ENCODE measurements at regions not wholly inside any gene's neighbourhood (a gene's known extent, or its start where the extent isn't known, plus 50 kb on each side); places are given as distances from the start of the nearest gene placed in this dataset.

GRCh38 chr6:40244699-40245098, 310.4 kb upstream of the MOCS1 start:
- H3K27me3 ChIP-seq (ENCODE audit: control insufficient read depth, extremely low read depth, insufficient read depth, low read length), result no peaks in the 10 kb centered on the region
- FAIRE-seq (no peak), DNase-seq (ENCODE audit: low read depth, low spot score) (no peak)
- H3K4me3 ChIP-seq (ENCODE audit: control insufficient read depth in 2 of 3, extremely low read depth in 1 of 3, insufficient read depth in 2 of 3, low read depth in 1 of 3, low read length in 3 of 3), result no peak overlapping the region
- H3K4me1 ChIP-seq (ENCODE audit: control insufficient read depth, extremely low read depth, insufficient read depth, low read length), result no peaks in the 10 kb centered on the region
- dilution Hi-C loops (cut with MboI; ENCODE audit: extremely low pct_ligation_motif_present, low sequenced_read_pairs), result no loop called here
- H3K4me2 ChIP-seq (ENCODE audit: control insufficient read depth, extremely low read depth, insufficient read depth, low read depth, low read length), result no peak overlapping the region
- H2AFZ ChIP-seq (ENCODE audit: control insufficient read depth, low read length), result no peak overlapping the region
- no peaks in the 10 kb centered on the region for H4K20me1 ChIP-seq (ENCODE audit: control insufficient read depth, extremely low read depth, insufficient read depth, low read length)
- no peaks in the 10 kb centered on the region for H3K9me3 ChIP-seq (ENCODE audit: control insufficient read depth, low read depth, low read length)
- no peak overlapping the region for H3K27ac ChIP-seq (ENCODE audit: control insufficient read depth, insufficient read depth, low read length)
- TF ChIP-seq CTCF (optimal IDR thresholded peaks at IDR 0.05 in 1 of 3, IDR thresholded peaks at IDR 0.05 in 1 of 3, conservative IDR thresholded peaks at IDR 0.05 in 1 of 3; ENCODE audit: extremely low read depth in 1 of 3, insufficient read depth in 2 of 3, low read length in 3 of 3) (no peak), EZH2 (IDR thresholded peaks at IDR 0.05; ENCODE audit: low read length) (no peak)
- no peaks in the 10 kb centered on the region for H3K79me2 ChIP-seq (ENCODE audit: control insufficient read depth, insufficient read depth, low read length)
- no peaks in the 10 kb centered on the region for H3K9me1 ChIP-seq (ENCODE audit: control insufficient read depth, extremely low read depth, insufficient read depth, low read length)
- H3K9ac ChIP-seq (ENCODE audit: control insufficient read depth, extremely low read depth, insufficient read depth, low read length), result no peak overlapping the region
- no peaks in the 10 kb centered on the region for H3K36me3 ChIP-seq (ENCODE audit: control insufficient read depth in 2 of 2, extremely low read depth in 1 of 2, insufficient read depth in 2 of 2, low read length in 2 of 2)

GRCh38 chr6:40232698-40233097, 298.4 kb upstream of the MOCS1 start:
- H3K27me3 ChIP-seq (ENCODE audit: control insufficient read depth, extremely low read depth, insufficient read depth, low read length), result no peaks in the 10 kb centered on the region
- H3K79me2 ChIP-seq (ENCODE audit: control insufficient read depth, insufficient read depth, low read length), result no peaks in the 10 kb centered on the region
- H3K4me1 ChIP-seq (ENCODE audit: control insufficient read depth, extremely low read depth, insufficient read depth, low read length), result no peaks in the 10 kb centered on the region
- H2AFZ ChIP-seq (ENCODE audit: control insufficient read depth, low read length), result no peak overlapping the region
- no peak overlapping the region for H3K4me2 ChIP-seq (ENCODE audit: control insufficient read depth, extremely low read depth, insufficient read depth, low read depth, low read length)
- FAIRE-seq (no peak), DNase-seq (ENCODE audit: low read depth, low spot score) (no peak)
- TF ChIP-seq EZH2 (IDR thresholded peaks at IDR 0.05; ENCODE audit: low read length), result no peak
- TF ChIP-seq CTCF (optimal IDR thresholded peaks at IDR 0.05 in 1 of 3, IDR thresholded peaks at IDR 0.05 in 1 of 3, conservative IDR thresholded peaks at IDR 0.05 in 1 of 3; ENCODE audit: extremely low read depth in 1 of 3, insufficient read depth in 2 of 3, low read length in 3 of 3), result no peak
- no peaks in the 10 kb centered on the region for H3K9me3 ChIP-seq (ENCODE audit: control insufficient read depth, low read depth, low read length)
- no peaks in the 10 kb centered on the region for H3K9me1 ChIP-seq (ENCODE audit: control insufficient read depth, extremely low read depth, insufficient read depth, low read length)
- dilution Hi-C loops (cut with MboI; ENCODE audit: extremely low pct_ligation_motif_present, low sequenced_read_pairs), result no loop called here
- H4K20me1 ChIP-seq (ENCODE audit: control insufficient read depth, extremely low read depth, insufficient read depth, low read length), result no peaks in the 10 kb centered on the region
- H3K36me3 ChIP-seq (ENCODE audit: control insufficient read depth in 2 of 2, extremely low read depth in 1 of 2, insufficient read depth in 2 of 2, low read length in 2 of 2), result no peaks in the 10 kb centered on the region
- no peak overlapping the region for H3K9ac ChIP-seq (ENCODE audit: control insufficient read depth, extremely low read depth, insufficient read depth, low read length)
- no peak overlapping the region for H3K27ac ChIP-seq (ENCODE audit: control insufficient read depth, insufficient read depth, low read length)
- H3K4me3 ChIP-seq (ENCODE audit: control insufficient read depth in 2 of 3, extremely low read depth in 1 of 3, insufficient read depth in 2 of 3, low read depth in 1 of 3, low read length in 3 of 3), result no peak overlapping the region

All from keratinocyte (primary cell).